ENCODE measurements at regions not wholly inside any gene's neighbourhood (a gene's known extent, or its start where the extent isn't known, plus 50 kb on each side); places are given as distances from the start of the nearest gene placed in this dataset.
"Not testable (repeated sequence)": the region's sequence is repeated elsewhere in the genome, so short reads cannot be mapped to it uniquely, and the experiment has no call there.

DNA sequence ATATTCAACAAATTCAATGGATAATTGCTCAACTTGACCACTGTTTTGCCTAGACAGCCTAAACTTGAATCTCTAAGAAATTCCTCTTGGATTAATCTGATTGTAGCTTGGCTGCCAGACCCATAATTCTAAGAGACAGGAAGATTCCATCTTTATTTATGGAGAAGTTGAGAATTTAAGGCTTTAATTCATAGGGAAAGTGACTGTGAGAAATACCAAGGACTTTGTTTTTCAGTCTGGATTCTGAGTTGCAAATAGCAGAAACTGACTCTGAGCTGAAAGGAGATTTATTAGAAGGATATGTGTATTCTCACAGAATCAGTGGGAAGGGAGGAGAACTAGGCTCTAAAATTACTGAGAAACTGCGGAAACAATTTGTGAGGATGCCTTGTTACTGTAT lies 195.7 kb downstream of the OXSM start:
- no peak overlapping the region for H3K4me3 ChIP-seq (replicated peaks; ENCODE audit: low read depth, low read length)
- no peak for DNase-seq (ENCODE audit: extremely low read depth, low read depth)
- TF ChIP-seq, protein P1, sequence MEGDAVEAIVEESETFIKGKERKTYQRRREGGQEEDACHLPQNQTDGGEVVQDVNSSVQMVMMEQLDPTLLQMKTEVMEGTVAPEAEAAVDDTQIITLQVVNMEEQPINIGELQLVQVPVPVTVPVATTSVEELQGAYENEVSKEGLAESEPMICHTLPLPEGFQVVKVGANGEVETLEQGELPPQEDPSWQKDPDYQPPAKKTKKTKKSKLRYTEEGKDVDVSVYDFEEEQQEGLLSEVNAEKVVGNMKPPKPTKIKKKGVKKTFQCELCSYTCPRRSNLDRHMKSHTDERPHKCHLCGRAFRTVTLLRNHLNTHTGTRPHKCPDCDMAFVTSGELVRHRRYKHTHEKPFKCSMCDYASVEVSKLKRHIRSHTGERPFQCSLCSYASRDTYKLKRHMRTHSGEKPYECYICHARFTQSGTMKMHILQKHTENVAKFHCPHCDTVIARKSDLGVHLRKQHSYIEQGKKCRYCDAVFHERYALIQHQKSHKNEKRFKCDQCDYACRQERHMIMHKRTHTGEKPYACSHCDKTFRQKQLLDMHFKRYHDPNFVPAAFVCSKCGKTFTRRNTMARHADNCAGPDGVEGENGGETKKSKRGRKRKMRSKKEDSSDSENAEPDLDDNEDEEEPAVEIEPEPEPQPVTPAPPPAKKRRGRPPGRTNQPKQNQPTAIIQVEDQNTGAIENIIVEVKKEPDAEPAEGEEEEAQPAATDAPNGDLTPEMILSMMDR (IDR thresholded peaks at IDR 0.05; ENCODE audit: low read depth, low read length, missing control alignments): no peak

DNA sequence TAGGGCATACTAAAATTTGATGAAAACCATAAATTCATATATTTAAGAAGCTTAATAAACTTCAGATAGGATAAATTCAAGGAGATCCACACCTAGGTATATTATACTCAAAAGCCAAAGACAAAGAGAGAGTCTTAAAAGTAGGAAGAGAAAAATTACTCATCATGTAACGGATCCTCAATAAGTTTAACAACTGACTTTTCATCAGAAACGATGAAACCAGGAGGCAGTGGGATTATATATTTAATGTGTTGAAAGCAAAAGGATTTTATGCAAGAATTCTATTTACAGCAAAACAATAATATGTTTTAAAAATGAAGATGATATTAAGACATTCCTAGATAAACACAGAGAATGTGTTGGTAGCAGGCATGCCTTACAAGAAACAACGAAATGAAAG lies 202.7 kb downstream of the OXSM start:
- TF ChIP-seq, protein P1 (IDR thresholded peaks at IDR 0.05; ENCODE audit: low read depth, low read length, missing control alignments): no peak
- H3K4me3 ChIP-seq (replicated peaks; ENCODE audit: low read depth, low read length): no peak overlapping the region
- DNase-seq (ENCODE audit: extremely low read depth, low read depth): no peak

DNA sequence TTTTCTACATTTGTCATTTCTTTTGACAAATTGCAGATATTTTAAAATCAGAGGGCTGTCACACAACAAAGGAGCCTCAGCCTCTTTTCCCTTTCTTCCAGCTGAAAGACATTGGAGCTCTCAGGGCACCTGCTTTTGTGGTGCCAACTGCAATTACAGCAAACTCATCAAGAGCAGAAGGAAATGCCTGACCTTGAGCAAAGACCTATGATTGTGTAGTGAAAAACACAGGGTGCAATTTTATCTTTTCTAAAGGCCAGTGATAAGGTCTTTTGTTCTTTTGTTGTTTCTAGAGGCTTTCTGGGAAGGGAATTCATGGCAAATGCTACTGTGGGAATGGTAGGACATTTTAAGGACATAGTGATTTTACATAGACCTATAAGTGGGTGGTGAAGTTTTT lies 214.3 kb downstream of the OXSM start:
- TF ChIP-seq, protein P1 (IDR thresholded peaks at IDR 0.05; ENCODE audit: low read depth, low read length, missing control alignments): no peak
- DNase-seq (ENCODE audit: extremely low read depth, low read depth): no peak
- H3K4me3 ChIP-seq (replicated peaks; ENCODE audit: low read depth, low read length): no peak overlapping the region

DNA sequence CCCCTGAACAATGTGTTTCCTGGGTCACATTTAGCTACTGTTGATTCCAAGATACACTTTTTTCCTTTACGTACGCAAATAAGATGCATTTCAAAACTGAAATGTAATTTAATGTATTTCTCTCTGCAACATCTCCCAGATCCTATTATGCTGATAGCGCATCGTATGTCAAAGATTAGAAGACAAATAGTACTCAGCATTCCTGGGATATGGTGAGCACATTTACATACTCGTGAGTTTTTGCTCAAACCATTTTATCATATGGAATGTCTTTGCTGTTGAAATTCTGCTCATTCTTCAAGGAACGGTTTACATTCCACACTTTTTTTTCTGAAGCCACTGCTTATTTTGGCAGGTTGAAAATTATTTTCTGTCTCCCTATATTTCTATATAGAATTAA lies 221.4 kb downstream of the OXSM start:
- TF ChIP-seq, protein P1 (IDR thresholded peaks at IDR 0.05; ENCODE audit: low read depth, low read length, missing control alignments): no peak
- no peak for DNase-seq (ENCODE audit: extremely low read depth, low read depth)
- H3K4me3 ChIP-seq (replicated peaks; ENCODE audit: low read depth, low read length): no peak overlapping the region

DNA sequence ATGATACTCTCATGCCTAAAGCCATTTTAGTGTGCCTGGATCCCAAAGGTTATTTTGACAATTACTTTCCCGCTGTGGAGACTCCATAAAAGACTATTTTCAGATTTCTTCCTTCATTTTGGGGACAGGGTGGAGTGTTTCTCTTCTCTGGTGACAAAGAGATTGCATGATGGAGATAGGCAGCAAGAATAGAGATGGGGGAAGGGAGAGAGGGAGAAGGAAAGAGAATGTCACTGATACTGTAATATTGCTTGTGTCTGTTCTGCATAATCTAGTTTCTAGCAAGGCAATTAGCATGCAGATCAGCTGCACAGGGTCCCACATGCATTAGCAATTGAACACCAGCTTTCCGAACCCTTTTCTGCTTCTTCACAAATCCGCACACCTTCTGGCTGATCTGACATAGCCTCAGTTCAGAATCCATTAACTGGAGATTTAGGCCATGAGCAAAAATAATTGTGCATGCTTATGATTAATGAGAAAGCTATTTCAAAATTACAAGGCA lies 222.4 kb downstream of the OXSM start:
- DNase-seq (ENCODE audit: extremely low read depth, low read depth): no peak
- no peak overlapping the region for H3K4me3 ChIP-seq (replicated peaks; ENCODE audit: low read depth, low read length)
- TF ChIP-seq, protein P1 (IDR thresholded peaks at IDR 0.05; ENCODE audit: low read depth, low read length, missing control alignments): no peak

DNA sequence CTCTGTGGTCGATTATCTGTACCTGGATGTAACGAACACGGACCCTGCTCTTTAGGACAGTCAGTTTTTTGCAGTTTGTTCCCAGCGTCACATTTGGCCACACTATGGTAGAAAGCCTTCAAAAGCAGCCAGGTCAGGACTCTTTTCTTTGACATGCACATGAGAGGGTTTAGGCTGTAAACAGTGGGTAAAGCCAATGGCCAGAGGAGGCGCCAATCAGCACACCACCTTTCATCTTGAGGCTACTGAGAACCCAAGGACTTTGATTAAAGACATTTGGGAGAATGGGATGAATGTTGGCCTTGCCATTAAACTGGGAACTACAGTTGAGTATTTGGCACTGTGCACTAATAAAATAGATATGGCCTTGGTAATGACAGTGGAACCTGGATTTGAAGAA lies 225.9 kb downstream of the OXSM start:
- no peak overlapping the region for H3K4me3 ChIP-seq (replicated peaks; ENCODE audit: low read depth, low read length)
- TF ChIP-seq, protein P1 (IDR thresholded peaks at IDR 0.05; ENCODE audit: low read depth, low read length, missing control alignments): no peak
- no peak for DNase-seq (ENCODE audit: extremely low read depth, low read depth)

DNA sequence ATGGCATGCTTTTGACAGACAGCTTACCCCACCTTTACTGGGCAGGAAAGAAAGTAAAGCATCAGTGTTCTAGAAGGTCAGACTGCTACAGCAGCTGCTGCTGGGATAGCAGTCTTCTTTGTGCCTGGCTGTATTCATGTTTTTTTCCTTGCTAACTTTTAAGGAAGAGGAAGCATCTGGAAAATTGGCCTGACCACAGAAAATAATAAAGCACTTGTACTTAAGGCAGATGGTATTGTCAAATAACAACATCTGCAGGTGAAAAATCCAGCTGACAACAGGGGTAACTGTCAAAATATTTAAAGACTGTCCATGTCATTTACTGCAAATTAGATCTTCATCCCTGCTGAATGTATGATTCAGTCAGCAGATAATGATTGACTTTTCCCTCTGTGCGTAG lies 229.0 kb downstream of the OXSM start:
- no peak for DNase-seq (ENCODE audit: extremely low read depth, low read depth)
- TF ChIP-seq, protein P1 (IDR thresholded peaks at IDR 0.05; ENCODE audit: low read depth, low read length, missing control alignments): no peak
- no peak overlapping the region for H3K4me3 ChIP-seq (replicated peaks; ENCODE audit: low read depth, low read length)

DNA sequence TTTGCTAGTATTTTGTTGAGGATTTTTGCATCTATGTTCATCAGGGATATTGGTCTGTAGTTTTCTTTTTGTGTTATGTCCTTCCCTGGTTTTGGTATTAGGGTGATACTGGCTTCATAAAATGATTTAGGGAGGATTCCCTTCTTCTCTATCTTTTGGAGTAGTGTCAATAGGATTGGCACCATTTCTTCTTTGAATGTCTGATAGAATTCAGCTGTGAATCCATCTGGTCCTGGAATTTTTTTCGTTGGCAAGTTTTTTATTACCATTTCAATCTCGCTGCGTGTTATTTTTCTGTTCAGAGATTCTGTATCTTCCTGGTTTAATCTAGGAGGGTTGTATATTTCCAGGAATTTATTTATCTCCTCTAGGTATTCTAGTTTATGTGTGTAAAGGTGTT lies 234.3 kb downstream of the OXSM start:
- H3K4me3 ChIP-seq (replicated peaks; ENCODE audit: low read depth, low read length); DNase-seq (ENCODE audit: extremely low read depth, low read depth): not testable (repeated sequence)
